ENCODE measurements at regions not wholly inside any gene's neighbourhood (a gene's known extent, or its start where the extent isn't known, plus 50 kb on each side); places are given as distances from the start of the nearest gene placed in this dataset.

GRCh38 chr19:28558783-28559182 lies 654.2 kb downstream of the UQCRFS1 start:
- H3K18ac ChIP-seq (ENCODE audit: low read length) = no peak overlapping the region
- no peak overlapping the region for H2AFZ ChIP-seq (ENCODE audit: low read length)
- no peak overlapping the region for H4K8ac ChIP-seq (ENCODE audit: low read depth, low read length)
- H4K91ac ChIP-seq (ENCODE audit: low read depth, low read length, poor library complexity) = no peak overlapping the region
- DNase-seq (ENCODE audit: low spot score) = no peak
- no CpG with 5 or more reads among the region's 2 CpGs for WGBS, 2 donors (ENCODE audit: extremely low coverage in 2 of 2, insufficient read length in 2 of 2, insufficient replicate concordance in 1 of 2)
- no peak overlapping the region for H3K23ac ChIP-seq (ENCODE audit: low read depth, low read length, poor library complexity)
- no peak overlapping the region for H2BK5ac ChIP-seq (ENCODE audit: low read length)
- no peak overlapping the region for H3K4ac ChIP-seq (ENCODE audit: low read length)
- H3K36me3 ChIP-seq (replicated peaks in 1 of 2; ENCODE audit: control insufficient read depth in 2 of 2, insufficient read depth in 2 of 2, low read length in 2 of 2) = peaks cover 0 to 1% of the 10 kb centered on the region in 2 donors
- H3K9ac ChIP-seq (ENCODE audit: low read depth, low read length, poor library complexity) = no peak overlapping the region
- H3K14ac ChIP-seq (ENCODE audit: low read length) = no peak overlapping the region
- H2AK5ac ChIP-seq (ENCODE audit: low read depth, low read length) = no peak overlapping the region
- no peaks in the 10 kb centered on the region for H3K79me1 ChIP-seq (ENCODE audit: low read depth, low read length)
- H2BK12ac ChIP-seq (ENCODE audit: low read length) = no peak overlapping the region
- no peak overlapping the region for H3K4me3 ChIP-seq (ENCODE audit: low read length in 2 of 2)
- H3K27me3 ChIP-seq (ENCODE audit: control insufficient read depth in 3 of 3, insufficient read depth in 3 of 3, low read depth in 1 of 3, low read length in 3 of 3) = no peaks in the 10 kb centered on the region
- H3K4me1 ChIP-seq (ENCODE audit: control insufficient read depth in 2 of 2, insufficient read depth in 1 of 2, low read depth in 1 of 2, low read length in 2 of 2) = no peaks in the 10 kb centered on the region
- H3K9me3 ChIP-seq (replicated peaks in 1 of 2; ENCODE audit: control insufficient read depth in 2 of 2, insufficient read depth in 1 of 2, low read depth in 1 of 2, low read length in 2 of 2) = no peaks in the 10 kb centered on the region
- no peak overlapping the region for H2BK120ac ChIP-seq (ENCODE audit: low read depth, low read length)
- no peak overlapping the region for H2BK15ac ChIP-seq (ENCODE audit: low read length)
- no peak overlapping the region for H3K4me2 ChIP-seq (ENCODE audit: insufficient read depth, low read length, poor library complexity, severe bottlenecking)
- no peak overlapping the region for H3K27ac ChIP-seq (replicated peaks; ENCODE audit: low read length)

- Histone ChIP-seq H3K4me1 (ENCODE audit: control insufficient read depth in 2 of 2, insufficient read depth in 1 of 2, low read depth in 1 of 2, low read length in 2 of 2) (no peaks in the 10 kb centered on the region), H3K18ac (ENCODE audit: low read length) (peak overlapping the region; percentile 28), H3K23ac (ENCODE audit: low read depth, low read length, poor library complexity) (peak overlapping the region; percentile 55), H2BK12ac (ENCODE audit: low read length) (no peak overlapping the region), H3K27me3 (ENCODE audit: control insufficient read depth in 3 of 3, insufficient read depth in 3 of 3, low read depth in 1 of 3, low read length in 3 of 3) (no peaks in the 10 kb centered on the region), H3K9me3 (replicated peaks in 1 of 2; ENCODE audit: control insufficient read depth in 2 of 2, insufficient read depth in 1 of 2, low read depth in 1 of 2, low read length in 2 of 2) (no peaks in the 10 kb centered on the region), H3K14ac (ENCODE audit: low read length) (no peak overlapping the region), H2BK5ac (ENCODE audit: low read length) (no peak overlapping the region), H2BK120ac (ENCODE audit: low read depth, low read length) (no peak overlapping the region), H4K8ac (ENCODE audit: low read depth, low read length) (peak overlapping the region; percentile 48), H3K36me3 (replicated peaks in 1 of 2; ENCODE audit: control insufficient read depth in 2 of 2, insufficient read depth in 2 of 2, low read length in 2 of 2) (peaks cover 0 to 1% of the 10 kb centered on the region in 2 donors), H3K4me3 (ENCODE audit: low read length in 2 of 2) (no peak overlapping the region), H3K27ac (replicated peaks; ENCODE audit: low read length) (no peak overlapping the region), H2AFZ (ENCODE audit: low read length) (no peak overlapping the region), H3K79me1 (ENCODE audit: low read depth, low read length) (no peaks in the 10 kb centered on the region), H3K4me2 (ENCODE audit: insufficient read depth, low read length, poor library complexity, severe bottlenecking) (no peak overlapping the region), H2BK15ac (ENCODE audit: low read length) (no peak overlapping the region), H4K91ac (ENCODE audit: low read depth, low read length, poor library complexity) (no peak overlapping the region), H2AK5ac (ENCODE audit: low read depth, low read length) (peak overlapping the region; percentile 37), H3K4ac (ENCODE audit: low read length) (no peak overlapping the region), H3K9ac (ENCODE audit: low read depth, low read length, poor library complexity) (no peak overlapping the region)
- no peak for DNase-seq (ENCODE audit: low spot score)
Measured at GRCh38 chr19:28556371-28556770, 656.6 kb downstream of the UQCRFS1 start.

- no peak overlapping the region for H2BK15ac ChIP-seq (ENCODE audit: low read length)
- no peak overlapping the region for H2BK5ac ChIP-seq (ENCODE audit: low read length)
- H3K14ac ChIP-seq (ENCODE audit: low read length) = no peak overlapping the region
- H2AFZ ChIP-seq (ENCODE audit: low read length) = no peak overlapping the region
- H3K23ac ChIP-seq (ENCODE audit: low read depth, low read length, poor library complexity) = no peak overlapping the region
- no peak for DNase-seq (ENCODE audit: low spot score)
- H2BK12ac ChIP-seq (ENCODE audit: low read length) = no peak overlapping the region
- H4K91ac ChIP-seq (ENCODE audit: low read depth, low read length, poor library complexity) = no peak overlapping the region
- no peaks in the 10 kb centered on the region for H3K9me3 ChIP-seq (replicated peaks in 1 of 2; ENCODE audit: control insufficient read depth in 2 of 2, insufficient read depth in 1 of 2, low read depth in 1 of 2, low read length in 2 of 2)
- peaks cover 0 to 1% of the 10 kb centered on the region in 2 donors for H3K36me3 ChIP-seq (replicated peaks in 1 of 2; ENCODE audit: control insufficient read depth in 2 of 2, insufficient read depth in 2 of 2, low read length in 2 of 2)
- no peak overlapping the region for H4K8ac ChIP-seq (ENCODE audit: low read depth, low read length)
- no peaks in the 10 kb centered on the region for H3K4me1 ChIP-seq (ENCODE audit: control insufficient read depth in 2 of 2, insufficient read depth in 1 of 2, low read depth in 1 of 2, low read length in 2 of 2)
- no peak overlapping the region for H2BK120ac ChIP-seq (ENCODE audit: low read depth, low read length)
- H3K27ac ChIP-seq (replicated peaks; ENCODE audit: low read length) = no peak overlapping the region
- no peaks in the 10 kb centered on the region for H3K79me1 ChIP-seq (ENCODE audit: low read depth, low read length)
- H3K27me3 ChIP-seq (ENCODE audit: control insufficient read depth in 3 of 3, insufficient read depth in 3 of 3, low read depth in 1 of 3, low read length in 3 of 3) = no peaks in the 10 kb centered on the region
- no peak overlapping the region for H3K4me3 ChIP-seq (ENCODE audit: low read length in 2 of 2)
- H3K4ac ChIP-seq (ENCODE audit: low read length) = no peak overlapping the region
- no peak overlapping the region for H3K9ac ChIP-seq (ENCODE audit: low read depth, low read length, poor library complexity)
- H3K4me2 ChIP-seq (ENCODE audit: insufficient read depth, low read length, poor library complexity, severe bottlenecking) = no peak overlapping the region
- H2AK5ac ChIP-seq (ENCODE audit: low read depth, low read length) = no peak overlapping the region
- WGBS, 2 donors (ENCODE audit: extremely low coverage in 2 of 2, insufficient read length in 2 of 2, insufficient replicate concordance in 1 of 2) = no CpG with 5 or more reads among the region's 5 CpGs
- no peak overlapping the region for H3K18ac ChIP-seq (ENCODE audit: low read length)
Measured at GRCh38 chr19:28555317-28555716, 657.6 kb downstream of the UQCRFS1 start.

- no peaks in the 10 kb centered on the region for H3K27me3 ChIP-seq (ENCODE audit: control insufficient read depth in 3 of 3, insufficient read depth in 3 of 3, low read depth in 1 of 3, low read length in 3 of 3)
- H2AK5ac ChIP-seq (ENCODE audit: low read depth, low read length) = no peak overlapping the region
- H3K27ac ChIP-seq (replicated peaks; ENCODE audit: low read length) = no peak overlapping the region
- H3K4ac ChIP-seq (ENCODE audit: low read length) = no peak overlapping the region
- no peak overlapping the region for H3K4me2 ChIP-seq (ENCODE audit: insufficient read depth, low read length, poor library complexity, severe bottlenecking)
- no peak overlapping the region for H4K91ac ChIP-seq (ENCODE audit: low read depth, low read length, poor library complexity)
- no peak overlapping the region for H3K23ac ChIP-seq (ENCODE audit: low read depth, low read length, poor library complexity)
- no peak overlapping the region for H2BK12ac ChIP-seq (ENCODE audit: low read length)
- no peak overlapping the region for H3K4me3 ChIP-seq (ENCODE audit: low read length in 2 of 2)
- no peak overlapping the region for H3K9ac ChIP-seq (ENCODE audit: low read depth, low read length, poor library complexity)
- H3K79me1 ChIP-seq (ENCODE audit: low read depth, low read length) = no peaks in the 10 kb centered on the region
- no CpG with 5 or more reads among the region's 4 CpGs for WGBS, 2 donors (ENCODE audit: extremely low coverage in 2 of 2, insufficient read length in 2 of 2, insufficient replicate concordance in 1 of 2)
- no peak overlapping the region for H2AFZ ChIP-seq (ENCODE audit: low read length)
- H3K18ac ChIP-seq (ENCODE audit: low read length) = no peak overlapping the region
- no peak overlapping the region for H3K14ac ChIP-seq (ENCODE audit: low read length)
- H2BK120ac ChIP-seq (ENCODE audit: low read depth, low read length) = no peak overlapping the region
- H3K9me3 ChIP-seq (replicated peaks in 1 of 2; ENCODE audit: control insufficient read depth in 2 of 2, insufficient read depth in 1 of 2, low read depth in 1 of 2, low read length in 2 of 2) = no peaks in the 10 kb centered on the region
- H2BK15ac ChIP-seq (ENCODE audit: low read length) = no peak overlapping the region
- no peaks in the 10 kb centered on the region for H3K4me1 ChIP-seq (ENCODE audit: control insufficient read depth in 2 of 2, insufficient read depth in 1 of 2, low read depth in 1 of 2, low read length in 2 of 2)
- no peak for DNase-seq (ENCODE audit: low spot score)
- peaks cover 0 to 1% of the 10 kb centered on the region in 2 donors for H3K36me3 ChIP-seq (replicated peaks in 1 of 2; ENCODE audit: control insufficient read depth in 2 of 2, insufficient read depth in 2 of 2, low read length in 2 of 2)
- H2BK5ac ChIP-seq (ENCODE audit: low read length) = no peak overlapping the region
- no peak overlapping the region for H4K8ac ChIP-seq (ENCODE audit: low read depth, low read length)
Measured at GRCh38 chr19:28554321-28555091, 658.4 kb downstream of the UQCRFS1 start.

Data from neuronal stem cell (in vitro differentiated cells).